Smooth muscle cell (in vitro differentiated cells): ENCODE measurements at regions not wholly inside any gene's neighbourhood (a gene's known extent, or its start where the extent isn't known, plus 50 kb on each side); places are given as distances from the start of the nearest gene placed in this dataset.

ENCODE experiments used
- DNase-seq: peaks from one replicate; lab custom pipeline; 2025; ENCODE audit not compliant: unreplicated experiment; lab: John Stamatoyannopoulos, UW
- H2AFZ ChIP-seq: fragments of 200-600 bp; sonication (generic); 2 replicates; pipeline ENCODE4 v1.6.0; 2016; ENCODE audit warnings: antibody characterized with exemption, low read depth, mild to moderate bottlenecking
- H3F3A ChIP-seq: fragments of 200-600 bp; sonication (generic); 2 replicates; pipeline ENCODE4 v1.6.0; 2017; ENCODE audit warnings: antibody characterized with exemption, low read depth
- H3K27ac ChIP-seq: fragments of 200-600 bp; sonication (generic); 2 replicates; pipeline ENCODE4 v1.5.1; 2016; ENCODE audit warnings: low read depth, mild to moderate bottlenecking
- H3K27me3 ChIP-seq: fragments of 200-600 bp; sonication (generic); 2 replicates; pipeline ENCODE4 v1.6.1; 2016; ENCODE audit warnings: low read depth, mild to moderate bottlenecking
- H3K36me3 ChIP-seq: fragments of 200-600 bp; sonication (generic); 2 replicates; pipeline ENCODE4 v1.5.1; 2016; ENCODE audit warnings: low read depth
- H3K4me1 ChIP-seq: fragments of 200-600 bp; sonication (generic); 2 replicates; pipeline ENCODE4 v1.5.1; 2016; ENCODE audit warnings: low read depth
- H3K4me2 ChIP-seq: fragments of 200-600 bp; sonication (generic); 2 replicates; pipeline ENCODE4 v1.6.0; 2016; ENCODE audit warnings: mild to moderate bottlenecking
- H3K4me3 ChIP-seq: fragments of 200-600 bp; sonication (generic); 2 replicates; pipeline ENCODE4 v1.5.1; 2016; ENCODE audit warnings: mild to moderate bottlenecking
- H3K79me2 ChIP-seq: fragments of 200-600 bp; sonication (generic); 2 replicates; pipeline ENCODE4 v1.6.0; 2016; ENCODE audit warnings: low read depth, mild to moderate bottlenecking
- H3K9ac ChIP-seq: fragments of 200-600 bp; sonication (generic); 2 replicates; pipeline ENCODE4 v1.6.0; 2016; ENCODE audit warnings: low read depth
- H3K9me3 ChIP-seq: fragments of 200-600 bp; sonication (generic); replicated peaks from 2 replicates; pipeline ENCODE4 v1.5.1; 2016; ENCODE audit warnings: low read depth
- H4K20me1 ChIP-seq: fragments of 200-600 bp; sonication (generic); 2 replicates; pipeline ENCODE4 v1.6.0; 2016; ENCODE audit warnings: low read depth
- CTCF ChIP-seq: fragments of 200-600 bp; sonication (generic); IDR thresholded peaks from 2 replicates; pipeline ENCODE4 v1.5.1; 2017; ENCODE audit warnings: borderline replicate concordance, mild to moderate bottlenecking, antibody characterized with exemption; ENCODE audit not compliant: insufficient read depth, poor library complexity, severe bottlenecking
- WGBS: methylation state at CpG from one replicate; pipeline ENCODE4 v1.1.7; 2016; ENCODE audit warnings: low lambda C conversion rate; 5-methylcytosine and 5-hydroxymethylcytosine counted together

GRCh38 chr21:27060190-27060589 lies 93.3 kb upstream of the ADAMTS5 start:
- no peak for DNase-seq
- 43% methylated on average over 2 of the region's 2 CpGs for WGBS
- H3K27ac ChIP-seq = no peak overlapping the region

GRCh38 chr21:27058673-27059605 lies 92.1 kb upstream of the ADAMTS5 start:
- Histone ChIP-seq H3K36me3 (peaks cover 2% of the 10 kb centered on the region), H2AFZ (no peak overlapping the region), H3K9ac (no peak overlapping the region), H3K4me2 (peak overlapping the region; percentile 12), H3K9me3 (peaks cover 2% of the 10 kb centered on the region), H3F3A (no peaks in the 10 kb centered on the region), H4K20me1 (no peaks in the 10 kb centered on the region), H3K27ac (no peak overlapping the region), H3K27me3 (no peaks in the 10 kb centered on the region), H3K79me2 (no peaks in the 10 kb centered on the region), H3K4me3 (no peak overlapping the region), H3K4me1 (no peaks in the 10 kb centered on the region)
- no peak for TF ChIP-seq CTCF
- WGBS = 87% methylated on average over 2 of the region's 2 CpGs
- no peak for DNase-seq

More at GRCh38 chr21:27060190-27060589, 93.3 kb upstream of the ADAMTS5 start:
- Histone ChIP-seq H3K27me3 (no peaks in the 10 kb centered on the region), H3K9ac (no peak overlapping the region), H3F3A (no peaks in the 10 kb centered on the region), H4K20me1 (no peaks in the 10 kb centered on the region), H3K4me2 (peak overlapping the region; percentile 12), H3K9me3 (peaks cover 5% of the 10 kb centered on the region), H3K4me1 (no peaks in the 10 kb centered on the region), H3K4me3 (no peak overlapping the region), H3K79me2 (no peaks in the 10 kb centered on the region), H3K36me3 (peaks cover 3% of the 10 kb centered on the region), H2AFZ (peak overlapping the region; percentile 6)
- no peak for TF ChIP-seq CTCF

- H3K4me2 ChIP-seq = no peak overlapping the region
- no peaks in the 10 kb centered on the region for H3K4me1 ChIP-seq
- no peak overlapping the region for H2AFZ ChIP-seq
- H3K27me3 ChIP-seq = no peaks in the 10 kb centered on the region
- H3F3A ChIP-seq = no peaks in the 10 kb centered on the region
- peaks cover 6% of the 10 kb centered on the region for H3K9me3 ChIP-seq
- no peaks in the 10 kb centered on the region for H4K20me1 ChIP-seq
- H3K36me3 ChIP-seq = no peaks in the 10 kb centered on the region
- no peak overlapping the region for H3K9ac ChIP-seq
- DNase-seq = no peak
- no peak overlapping the region for H3K27ac ChIP-seq
- no peak overlapping the region for H3K4me3 ChIP-seq
- H3K79me2 ChIP-seq = no peaks in the 10 kb centered on the region
- no peak for TF ChIP-seq CTCF
- WGBS = 93% methylated on average over 1 of the region's 1 CpG
These were observed 91.1 kb upstream of the ADAMTS5 start for GRCh38 chr21:27057997-27058396.
